GM12878 (cell line): ENCODE measurements at regions not wholly inside any gene's neighbourhood (a gene's known extent, or its start where the extent isn't known, plus 50 kb on each side); places are given as distances from the start of the nearest gene placed in this dataset.

Experiments used
- ATAC-seq: fragments of 200-7000 bp; cut with Tn5 transposase; 3 replicates; pipeline ENCODE4 v1.9.1; 2020; ENCODE audit warnings: mild to moderate bottlenecking, moderate library complexity
- BruUV-seq: library from RNA; stranded (reverse); fragments of 400-500 nt; replicated peaks from 2 replicates; lab custom pipeline; 2021; lab: Mats Ljungman, UMichigan
- CTCF ChIA-PET: fragments of 300-600 bp; sonication (Branson Sonifier 250); formaldehyde crosslinking; extraction: SDS; loops from one replicate; lab custom pipeline; 2021; ENCODE audit warnings: inconsistent platforms; lab: Yijun Ruan, JAX
- POLR2A ChIA-PET: fragments of 350-600 bp; formaldehyde crosslinking; extraction: SDS; loops from one replicate; lab custom pipeline; 2021; ENCODE audit warnings: inconsistent platforms; lab: Charles Lee
- RAD21 ChIA-PET: fragments of 300-600 bp; sonication (Branson Sonifier 250); formaldehyde crosslinking; loops from one replicate; lab custom pipeline; 2023; ENCODE audit warnings: antibody characterized with exemption; ENCODE audit not compliant: unreplicated experiment; lab: Charles Lee
- SMC1A ChIA-PET: fragments of 300-600 bp; sonication (Branson Sonifier 250); formaldehyde crosslinking; loops from one replicate; lab custom pipeline; 2023; ENCODE audit not compliant: unreplicated experiment, uncharacterized antibody; lab: Charles Lee
- DNase-seq: peaks from one replicate; pipeline ENCODE4 v3.0.0-alpha.2; 2011; ENCODE audit warnings: low read depth, low spot score
- FAIRE-seq: peaks from 3 replicates; lab custom pipeline; 2011; peaks lifted over from hg19 to GRCh38; lab: Jason Lieb, UNC
- H2AFZ ChIP-seq: 2 replicates; pipeline ENCODE4 v1.6.0; 2011; ENCODE audit warnings: low read depth, low read length, control low read depth; ENCODE audit not compliant: control insufficient read depth
- H3K27ac ChIP-seq: 2 replicates; pipeline ENCODE4 v1.5.1; 2011; ENCODE audit warnings: control low read depth; ENCODE audit not compliant: control insufficient read depth, insufficient read depth
- H3K27me3 ChIP-seq, 2 experiments: replicated peaks in 1 of 2; 2 replicates each; pipeline versions ENCODE4 v1.6.0 to v1.6.1; 2011; ENCODE audit warnings: low read length in 1 of 2; ENCODE audit not compliant: control insufficient read depth in 2 of 2, insufficient read depth in 2 of 2
- H3K36me3 ChIP-seq, 2 experiments: 2 replicates each; pipeline ENCODE4 v1.5.1; 2011; ENCODE audit warnings: low read length in 1 of 2; ENCODE audit not compliant: control insufficient read depth in 2 of 2, insufficient read depth in 2 of 2
- H3K4me1 ChIP-seq: 2 replicates; pipeline ENCODE4 v1.6.1; 2011; ENCODE audit warnings: mild to moderate bottlenecking, low read length, moderate library complexity, mixed read lengths; ENCODE audit not compliant: control insufficient read depth, insufficient read depth
- H3K4me2 ChIP-seq: 2 replicates; pipeline ENCODE4 v1.6.0; 2011; ENCODE audit warnings: control low read depth; ENCODE audit not compliant: control insufficient read depth, insufficient read depth
- H3K4me3 ChIP-seq: fragments of 200-600 bp; sonication (generic); 2 replicates; pipeline ENCODE4 v1.5.1; 2016
- H3K79me2 ChIP-seq: 2 replicates; pipeline ENCODE4 v1.6.0; 2011; ENCODE audit warnings: low read length; ENCODE audit not compliant: control insufficient read depth, insufficient read depth
- H3K9ac ChIP-seq: 2 replicates; pipeline ENCODE4 v1.8.0; 2011; ENCODE audit warnings: low read length, control low read depth, mixed read lengths; ENCODE audit not compliant: control insufficient read depth, insufficient read depth
- H3K9me3 ChIP-seq: replicated peaks from 3 replicates; pipeline ENCODE4 v1.5.1; 2011; ENCODE audit warnings: mild to moderate bottlenecking, low read length; ENCODE audit not compliant: control insufficient read depth, insufficient read depth
- H4K20me1 ChIP-seq: 2 replicates; pipeline ENCODE4 v1.6.0; 2011; ENCODE audit not compliant: control insufficient read depth, insufficient read depth
- BMI1 ChIP-seq: fragments of 450-650 bp; IDR thresholded peaks from 2 replicates; pipeline ENCODE4 v1.6.1; 2016; ENCODE audit warnings: mild to moderate bottlenecking, moderate library complexity, borderline replicate concordance
- GATAD2B ChIP-seq: fragments of 450-650 bp; conservative IDR thresholded peaks from 2 replicates; pipeline ENCODE4 v1.6.1; 2017; ENCODE audit warnings: low read depth, mild to moderate bottlenecking, moderate library complexity
- IRF4 ChIP-seq: IDR thresholded peaks from 2 replicates; pipeline ENCODE4 v1.6.1; 2011; ENCODE audit warnings: low read depth, low read length
- NRF1 ChIP-seq: conservative IDR thresholded peaks from 2 replicates; pipeline ENCODE4 v1.6.1; 2011; ENCODE audit warnings: mild to moderate bottlenecking, low read depth, low read length, improper control_type of control experiment
- RCOR1 ChIP-seq: conservative IDR thresholded peaks from 2 replicates; pipeline ENCODE4 v1.6.1; 2012; ENCODE audit warnings: low read depth, low read length, improper control_type of control experiment
- RELA ChIP-seq: fragments of 450-650 bp; IDR thresholded peaks from 2 replicates; pipeline ENCODE4 v1.8.0; 2014; ENCODE audit warnings: borderline replicate concordance; ENCODE audit not compliant: partially characterized antibody
- SMAD5 ChIP-seq: IDR thresholded peaks from 2 replicates; pipeline ENCODE4 v1.6.1; 2016; ENCODE audit warnings: antibody characterized with exemption, low read depth
- SMC3 ChIP-seq: IDR thresholded peaks from 2 replicates; pipeline ENCODE4 v1.6.1; 2011; ENCODE audit warnings: low read length, improper control_type of control experiment, borderline replicate concordance
- SREBF2 ChIP-seq: IDR thresholded peaks from 2 replicates; pipeline ENCODE4 v1.6.1; 2012; ENCODE audit warnings: mild to moderate bottlenecking, low read length
- TBL1XR1 ChIP-seq: IDR thresholded peaks from 2 replicates; pipeline ENCODE4 v1.6.1; 2012; ENCODE audit warnings: low read depth, low read length, improper control_type of control experiment
- WGBS: methylation state at CpG from one replicate; pipeline ENCODE4 v1.1.6; 2016; ENCODE audit warnings: low lambda C conversion rate; ENCODE audit not compliant: insufficient replicate concordance, insufficient coverage; ENCODE audit errors: missing lambda C conversion rate; 5-methylcytosine and 5-hydroxymethylcytosine counted together
- in situ Hi-C: fragments of 300-500 bp; cut with MboI; formaldehyde crosslinking; loops from 9 replicates; pipeline ENCODE4 v1.14.3; 2018; ENCODE audit warnings: mixed read lengths
- intact Hi-C: fragments of 100-400 bp; cut with micrococcal nuclease; formaldehyde crosslinking; loops from one replicate; pipeline ENCODE4 v1.14.2; 2022; ENCODE audit not compliant: unreplicated experiment
- TF ChIP-seq, protein P1 (sequence below): fragments of 450-650 bp; IDR thresholded peaks from 2 replicates; pipeline ENCODE4 v1.6.1; 2016; ENCODE audit warnings: mild to moderate bottlenecking, moderate library complexity, borderline replicate concordance
- TF ChIP-seq, protein P2 (sequence below): IDR thresholded peaks from 2 replicates; pipeline ENCODE4 v1.6.1; 2012; ENCODE audit warnings: low read length, inconsistent platforms
- TF ChIP-seq, protein P3 (sequence below): fragments of 150-350 bp; IDR thresholded peaks from 2 replicates; pipeline ENCODE4 v1.6.1; 2014; ENCODE audit warnings: mild to moderate bottlenecking, low read depth, low read length
- TF ChIP-seq, protein P4 (sequence below): IDR thresholded peaks from 2 replicates; pipeline ENCODE4 v1.6.1; 2012; ENCODE audit warnings: improper control_type of control experiment, low read depth, low read length; ENCODE audit not compliant: insufficient replicate concordance

DNA sequence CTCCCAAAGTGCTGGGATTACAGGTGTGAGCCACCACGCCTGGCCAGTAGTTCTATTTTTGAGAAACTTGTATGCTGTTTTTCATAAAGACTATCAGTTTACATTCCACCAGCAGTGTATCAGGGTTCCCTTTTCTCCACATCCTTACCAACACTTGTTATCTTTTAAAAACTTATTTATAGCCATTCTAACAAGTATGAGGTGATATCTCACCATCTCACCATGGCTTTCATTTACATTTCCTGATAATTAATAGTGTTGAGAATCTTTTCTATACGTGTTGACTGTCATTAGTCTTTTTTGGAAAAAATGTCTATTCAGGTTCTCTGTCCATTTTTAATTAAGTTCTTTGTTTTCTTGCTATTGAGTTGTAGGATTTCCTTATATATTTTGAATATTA lies 416.1 kb downstream of the NEBL start:
- in situ Hi-C loops (no loop called here), intact Hi-C loops (no loop called here)
- Histone ChIP-seq H3K4me1 (no peaks in the 10 kb centered on the region), H3K36me3 (no peaks in the 10 kb centered on the region), H4K20me1 (no peaks in the 10 kb centered on the region), H2AFZ (no peak overlapping the region), H3K9me3 (no peaks in the 10 kb centered on the region), H3K4me2 (no peak overlapping the region), H3K27me3 (no peaks in the 10 kb centered on the region), H3K9ac (no peak overlapping the region), H3K79me2 (no peaks in the 10 kb centered on the region), H3K27ac (no peak overlapping the region), H3K4me3 (no peak overlapping the region)
- ChIA-PET POLR2A (no interaction called here), SMC1A (no interaction called here), CTCF (no interaction called here), RAD21 (no interaction called here)
- FAIRE-seq, result no peak
- 0% methylated on average over 2 of the region's 2 CpGs for WGBS
- no peak for DNase-seq
- no TSS peak for BruUV-seq
- no peak for ATAC-seq
- TF ChIP-seq, protein P1, sequence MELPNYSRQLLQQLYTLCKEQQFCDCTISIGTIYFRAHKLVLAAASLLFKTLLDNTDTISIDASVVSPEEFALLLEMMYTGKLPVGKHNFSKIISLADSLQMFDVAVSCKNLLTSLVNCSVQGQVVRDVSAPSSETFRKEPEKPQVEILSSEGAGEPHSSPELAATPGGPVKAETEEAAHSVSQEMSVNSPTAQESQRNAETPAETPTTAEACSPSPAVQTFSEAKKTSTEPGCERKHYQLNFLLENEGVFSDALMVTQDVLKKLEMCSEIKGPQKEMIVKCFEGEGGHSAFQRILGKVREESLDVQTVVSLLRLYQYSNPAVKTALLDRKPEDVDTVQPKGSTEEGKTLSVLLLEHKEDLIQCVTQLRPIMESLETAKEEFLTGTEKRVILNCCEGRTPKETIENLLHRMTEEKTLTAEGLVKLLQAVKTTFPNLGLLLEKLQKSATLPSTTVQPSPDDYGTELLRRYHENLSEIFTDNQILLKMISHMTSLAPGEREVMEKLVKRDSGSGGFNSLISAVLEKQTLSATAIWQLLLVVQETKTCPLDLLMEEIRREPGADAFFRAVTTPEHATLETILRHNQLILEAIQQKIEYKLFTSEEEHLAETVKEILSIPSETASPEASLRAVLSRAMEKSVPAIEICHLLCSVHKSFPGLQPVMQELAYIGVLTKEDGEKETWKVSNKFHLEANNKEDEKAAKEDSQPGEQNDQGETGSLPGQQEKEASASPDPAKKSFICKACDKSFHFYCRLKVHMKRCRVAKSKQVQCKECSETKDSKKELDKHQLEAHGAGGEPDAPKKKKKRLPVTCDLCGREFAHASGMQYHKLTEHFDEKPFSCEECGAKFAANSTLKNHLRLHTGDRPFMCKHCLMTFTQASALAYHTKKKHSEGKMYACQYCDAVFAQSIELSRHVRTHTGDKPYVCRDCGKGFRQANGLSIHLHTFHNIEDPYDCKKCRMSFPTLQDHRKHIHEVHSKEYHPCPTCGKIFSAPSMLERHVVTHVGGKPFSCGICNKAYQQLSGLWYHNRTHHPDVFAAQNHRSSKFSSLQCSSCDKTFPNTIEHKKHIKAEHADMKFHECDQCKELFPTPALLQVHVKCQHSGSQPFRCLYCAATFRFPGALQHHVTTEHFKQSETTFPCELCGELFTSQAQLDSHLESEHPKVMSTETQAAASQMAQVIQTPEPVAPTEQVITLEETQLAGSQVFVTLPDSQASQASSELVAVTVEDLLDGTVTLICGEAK, result no peak
- no peak for TF ChIP-seq RELA
- no peak for TF ChIP-seq GATAD2B
- TF ChIP-seq, protein P2, sequence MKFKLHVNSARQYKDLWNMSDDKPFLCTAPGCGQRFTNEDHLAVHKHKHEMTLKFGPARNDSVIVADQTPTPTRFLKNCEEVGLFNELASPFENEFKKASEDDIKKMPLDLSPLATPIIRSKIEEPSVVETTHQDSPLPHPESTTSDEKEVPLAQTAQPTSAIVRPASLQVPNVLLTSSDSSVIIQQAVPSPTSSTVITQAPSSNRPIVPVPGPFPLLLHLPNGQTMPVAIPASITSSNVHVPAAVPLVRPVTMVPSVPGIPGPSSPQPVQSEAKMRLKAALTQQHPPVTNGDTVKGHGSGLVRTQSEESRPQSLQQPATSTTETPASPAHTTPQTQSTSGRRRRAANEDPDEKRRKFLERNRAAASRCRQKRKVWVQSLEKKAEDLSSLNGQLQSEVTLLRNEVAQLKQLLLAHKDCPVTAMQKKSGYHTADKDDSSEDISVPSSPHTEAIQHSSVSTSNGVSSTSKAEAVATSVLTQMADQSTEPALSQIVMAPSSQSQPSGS, result no peak
- TF ChIP-seq RCOR1, result no peak
- no peak for TF ChIP-seq SMC3
- TF ChIP-seq SMAD5, result no peak
- no peak for TF ChIP-seq NRF1
- no peak for TF ChIP-seq BMI1
- no peak for TF ChIP-seq IRF4
- TF ChIP-seq, protein P3, sequence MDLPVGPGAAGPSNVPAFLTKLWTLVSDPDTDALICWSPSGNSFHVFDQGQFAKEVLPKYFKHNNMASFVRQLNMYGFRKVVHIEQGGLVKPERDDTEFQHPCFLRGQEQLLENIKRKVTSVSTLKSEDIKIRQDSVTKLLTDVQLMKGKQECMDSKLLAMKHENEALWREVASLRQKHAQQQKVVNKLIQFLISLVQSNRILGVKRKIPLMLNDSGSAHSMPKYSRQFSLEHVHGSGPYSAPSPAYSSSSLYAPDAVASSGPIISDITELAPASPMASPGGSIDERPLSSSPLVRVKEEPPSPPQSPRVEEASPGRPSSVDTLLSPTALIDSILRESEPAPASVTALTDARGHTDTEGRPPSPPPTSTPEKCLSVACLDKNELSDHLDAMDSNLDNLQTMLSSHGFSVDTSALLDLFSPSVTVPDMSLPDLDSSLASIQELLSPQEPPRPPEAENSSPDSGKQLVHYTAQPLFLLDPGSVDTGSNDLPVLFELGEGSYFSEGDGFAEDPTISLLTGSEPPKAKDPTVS, result no peak
- TF ChIP-seq SREBF2, result no peak
- no peak for TF ChIP-seq TBL1XR1
- TF ChIP-seq, protein P4, sequence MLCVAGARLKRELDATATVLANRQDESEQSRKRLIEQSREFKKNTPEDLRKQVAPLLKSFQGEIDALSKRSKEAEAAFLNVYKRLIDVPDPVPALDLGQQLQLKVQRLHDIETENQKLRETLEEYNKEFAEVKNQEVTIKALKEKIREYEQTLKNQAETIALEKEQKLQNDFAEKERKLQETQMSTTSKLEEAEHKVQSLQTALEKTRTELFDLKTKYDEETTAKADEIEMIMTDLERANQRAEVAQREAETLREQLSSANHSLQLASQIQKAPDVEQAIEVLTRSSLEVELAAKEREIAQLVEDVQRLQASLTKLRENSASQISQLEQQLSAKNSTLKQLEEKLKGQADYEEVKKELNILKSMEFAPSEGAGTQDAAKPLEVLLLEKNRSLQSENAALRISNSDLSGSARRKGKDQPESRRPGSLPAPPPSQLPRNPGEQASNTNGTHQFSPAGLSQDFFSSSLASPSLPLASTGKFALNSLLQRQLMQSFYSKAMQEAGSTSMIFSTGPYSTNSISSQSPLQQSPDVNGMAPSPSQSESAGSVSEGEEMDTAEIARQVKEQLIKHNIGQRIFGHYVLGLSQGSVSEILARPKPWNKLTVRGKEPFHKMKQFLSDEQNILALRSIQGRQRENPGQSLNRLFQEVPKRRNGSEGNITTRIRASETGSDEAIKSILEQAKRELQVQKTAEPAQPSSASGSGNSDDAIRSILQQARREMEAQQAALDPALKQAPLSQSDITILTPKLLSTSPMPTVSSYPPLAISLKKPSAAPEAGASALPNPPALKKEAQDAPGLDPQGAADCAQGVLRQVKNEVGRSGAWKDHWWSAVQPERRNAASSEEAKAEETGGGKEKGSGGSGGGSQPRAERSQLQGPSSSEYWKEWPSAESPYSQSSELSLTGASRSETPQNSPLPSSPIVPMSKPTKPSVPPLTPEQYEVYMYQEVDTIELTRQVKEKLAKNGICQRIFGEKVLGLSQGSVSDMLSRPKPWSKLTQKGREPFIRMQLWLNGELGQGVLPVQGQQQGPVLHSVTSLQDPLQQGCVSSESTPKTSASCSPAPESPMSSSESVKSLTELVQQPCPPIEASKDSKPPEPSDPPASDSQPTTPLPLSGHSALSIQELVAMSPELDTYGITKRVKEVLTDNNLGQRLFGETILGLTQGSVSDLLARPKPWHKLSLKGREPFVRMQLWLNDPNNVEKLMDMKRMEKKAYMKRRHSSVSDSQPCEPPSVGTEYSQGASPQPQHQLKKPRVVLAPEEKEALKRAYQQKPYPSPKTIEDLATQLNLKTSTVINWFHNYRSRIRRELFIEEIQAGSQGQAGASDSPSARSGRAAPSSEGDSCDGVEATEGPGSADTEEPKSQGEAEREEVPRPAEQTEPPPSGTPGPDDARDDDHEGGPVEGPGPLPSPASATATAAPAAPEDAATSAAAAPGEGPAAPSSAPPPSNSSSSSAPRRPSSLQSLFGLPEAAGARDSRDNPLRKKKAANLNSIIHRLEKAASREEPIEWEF, result no peak
